Endothelial cell of umbilical vein (primary cell): ENCODE measurements at regions not wholly inside any gene's neighbourhood (a gene's known extent, or its start where the extent isn't known, plus 50 kb on each side); places are given as distances from the start of the nearest gene placed in this dataset.

ENCODE experiments used
- BruUV-seq: library from RNA; stranded (reverse); fragments of 400-500 nt; replicated peaks from 2 replicates; lab custom pipeline; 2021; lab: Mats Ljungman, UMichigan
- CTCF ChIA-PET: fragments of 300-600, 350-600 bp; sonication (Branson Sonifier 250); formaldehyde crosslinking; loops from one replicate; lab custom pipeline; 2021; ENCODE audit warnings: antibody characterized with exemption, inconsistent platforms; lab: Charles Lee
- POLR2A ChIA-PET: fragments of 300-600, 350-600 bp; sonication (Branson Sonifier 250); formaldehyde crosslinking; loops from one replicate; lab custom pipeline; 2021; ENCODE audit warnings: antibody characterized with exemption, inconsistent platforms; lab: Charles Lee
- DNase-seq: peaks from one replicate; pipeline ENCODE4 v3.0.0-alpha.2; 2011; ENCODE audit warnings: low read depth, low spot score
- FAIRE-seq: peaks from 2 replicates; lab custom pipeline; 2011; peaks lifted over from hg19 to GRCh38; lab: Jason Lieb, UNC
- H2AFZ ChIP-seq: 2 replicates; pipeline ENCODE4 v1.6.0; 2012; ENCODE audit warnings: low read depth, low read length, control low read depth, inconsistent platforms
- H3K27ac ChIP-seq: 2 replicates; pipeline ENCODE4 v1.5.1; 2011; ENCODE audit warnings: low read depth, mild to moderate bottlenecking, control low read depth, low read length, moderate library complexity; ENCODE audit not compliant: insufficient read depth
- H3K27me3 ChIP-seq, 2 experiments: 2 replicates each; pipeline versions ENCODE4 v1.6.0 to v1.6.1; 2011; ENCODE audit warnings: low read length in 2 of 2, mixed read lengths in 1 of 2; ENCODE audit not compliant: control insufficient read depth in 2 of 2, insufficient read depth in 2 of 2
- H3K36me3 ChIP-seq, 2 experiments: 2 replicates in 1 of 2; 3 replicates in 1 of 2; pipeline ENCODE4 v1.5.1; 2011; ENCODE audit warnings: low read length in 2 of 2, mild to moderate bottlenecking in 1 of 2, moderate library complexity in 1 of 2; ENCODE audit not compliant: control insufficient read depth in 2 of 2, insufficient read depth in 2 of 2; ENCODE audit errors: extremely low read depth in 1 of 2
- H3K4me1 ChIP-seq: 3 replicates; pipeline ENCODE4 v1.5.1; 2011; ENCODE audit warnings: mild to moderate bottlenecking, low read length; ENCODE audit not compliant: control insufficient read depth, insufficient read depth; ENCODE audit errors: extremely low read depth
- H3K4me2 ChIP-seq: 2 replicates; pipeline ENCODE4 v1.6.1; 2011; ENCODE audit warnings: low read length, control low read depth, mixed read lengths; ENCODE audit not compliant: insufficient read depth
- H3K4me3 ChIP-seq, 3 experiments: fragments of 200-600 bp in 1 of 3; sonication (generic), shearing (Covaris generic) in 1 of 3; replicated peaks in 1 of 3; 2 replicates each; pipeline ENCODE4 v1.5.1; 2011 to 2016; ENCODE audit warnings: control low read depth in 3 of 3, low read length in 3 of 3, mild to moderate bottlenecking in 2 of 3, inconsistent platforms in 1 of 3, low read depth in 1 of 3, moderate library complexity in 1 of 3; ENCODE audit not compliant: insufficient read depth in 1 of 3
- H3K79me2 ChIP-seq: 2 replicates; pipeline ENCODE4 v1.6.0; 2012; ENCODE audit warnings: low read length, inconsistent platforms; ENCODE audit not compliant: control insufficient read depth, insufficient read depth
- H3K9ac ChIP-seq: replicated peaks from 2 replicates; pipeline ENCODE3; 2011; ENCODE audit warnings: low read length, control low read depth; ENCODE audit not compliant: insufficient read depth; ENCODE audit errors: extremely low read depth
- H3K9me1 ChIP-seq: replicated peaks from 3 replicates; pipeline ENCODE4 v1.6.0; 2011; ENCODE audit warnings: mild to moderate bottlenecking, low read length; ENCODE audit not compliant: control insufficient read depth, insufficient read depth; ENCODE audit errors: extremely low read depth
- H3K9me3 ChIP-seq: replicated peaks from 2 replicates; pipeline ENCODE4 v1.5.1; 2012; ENCODE audit warnings: low read length, inconsistent platforms; ENCODE audit not compliant: control insufficient read depth, insufficient read depth
- H4K20me1 ChIP-seq: replicated peaks from 2 replicates; pipeline ENCODE3; 2011; ENCODE audit warnings: mild to moderate bottlenecking, low read length; ENCODE audit not compliant: control insufficient read depth, insufficient read depth; ENCODE audit errors: extremely low read depth
- EZH2 ChIP-seq: IDR thresholded peaks from 2 replicates; pipeline ENCODE4 v1.6.1; 2012; ENCODE audit warnings: borderline replicate concordance, low read depth, mild to moderate bottlenecking, moderate library complexity, low read length, inconsistent platforms; ENCODE audit not compliant: severe bottlenecking
- FOS ChIP-seq: IDR thresholded peaks from 2 replicates; pipeline ENCODE4 v1.6.1; 2011; ENCODE audit warnings: mild to moderate bottlenecking, low read length, moderate library complexity, borderline replicate concordance; ENCODE audit not compliant: insufficient read depth
- GATA2 ChIP-seq: IDR thresholded peaks from 2 replicates; pipeline ENCODE4 v1.7.0; 2011; ENCODE audit warnings: low read depth, mild to moderate bottlenecking, moderate library complexity, mixed read lengths, low read length; ENCODE audit not compliant: insufficient read length, insufficient read depth
- JUN ChIP-seq: IDR thresholded peaks from 2 replicates; pipeline ENCODE4 v1.6.1; 2011; ENCODE audit warnings: borderline replicate concordance, low read depth; ENCODE audit not compliant: insufficient read length, insufficient read depth
- MYC ChIP-seq: IDR thresholded peaks from one replicate; pipeline ENCODE4 v1.6.1; 2011; ENCODE audit warnings: mild to moderate bottlenecking, low read depth, low read length
- POLR2A ChIP-seq: IDR thresholded peaks from 2 replicates; pipeline ENCODE4 v1.6.1; 2012; ENCODE audit warnings: low read depth, mild to moderate bottlenecking, control low read depth, low read length
- POLR2AphosphoS5 ChIP-seq: IDR thresholded peaks from 2 replicates; pipeline ENCODE4 v1.6.1; 2012; ENCODE audit warnings: low read depth, mild to moderate bottlenecking, control low read depth, low read length, moderate library complexity; ENCODE audit not compliant: insufficient read depth
- dilution Hi-C: fragments of 300-500 bp; cut with MboI; formaldehyde crosslinking; loops from one replicate; pipeline ENCODE4 v1.15.0; 2019; ENCODE audit warnings: low sequenced_read_pairs; ENCODE audit not compliant: extremely low pct_ligation_motif_present
- intact Hi-C: fragments of 100-400 bp; cut with micrococcal nuclease; formaldehyde crosslinking; loops from one replicate; pipeline ENCODE4 v1.10.0; 2022
- TF ChIP-seq, protein P1 (sequence below), 2 donors: IDR thresholded peaks; 1 replicate in 1 of 2; 2 replicates in 1 of 2; pipeline ENCODE4 v1.5.1; 2011; ENCODE audit warnings: low read length in 2 of 2, mild to moderate bottlenecking in 2 of 2, moderate library complexity in 2 of 2, control low read depth in 1 of 2, inconsistent platforms in 1 of 2, low read depth in 1 of 2; ENCODE audit not compliant: insufficient read depth in 1 of 2; ENCODE audit errors: extremely low read depth in 1 of 2
- TF ChIP-seq, protein P2 (sequence below): IDR thresholded peaks from 2 replicates; pipeline ENCODE4 v1.6.1; 2011; ENCODE audit not compliant: insufficient read depth, insufficient read length

DNA sequence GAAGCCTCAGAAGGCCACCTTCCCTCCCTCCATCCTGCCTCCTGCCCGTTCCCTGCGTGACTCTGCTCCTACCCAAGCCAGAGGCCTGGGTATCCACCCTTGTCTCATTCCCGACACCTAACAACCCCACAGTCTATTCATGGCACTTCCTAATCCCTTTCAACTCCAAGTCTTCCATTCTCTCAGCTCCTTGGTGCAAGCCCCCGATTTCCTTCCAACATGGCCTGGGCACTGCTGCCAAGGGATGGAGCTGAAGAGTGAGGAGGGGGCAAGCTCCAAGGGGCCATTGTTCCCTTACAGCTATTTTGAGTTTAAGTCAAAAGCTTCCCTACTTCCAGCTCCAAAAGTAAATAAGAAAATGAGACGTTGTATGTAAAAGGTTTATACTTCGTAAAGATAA is 84.8 kb upstream of the ASB18 start:
- Histone ChIP-seq H3K27me3 (no peaks in the 10 kb centered on the region), H3K9me3 (no peaks in the 10 kb centered on the region), H3K27ac (no peak overlapping the region), H3K9me1 (no peaks in the 10 kb centered on the region), H4K20me1 (no peaks in the 10 kb centered on the region), H3K4me3 (no peak overlapping the region), H3K4me1 (no peaks in the 10 kb centered on the region), H3K79me2 (no peaks in the 10 kb centered on the region), H3K9ac (no peak overlapping the region), H3K4me2 (no peak overlapping the region), H3K36me3 (no peaks in the 10 kb centered on the region), H2AFZ (no peak overlapping the region)
- TF ChIP-seq, protein P1, sequence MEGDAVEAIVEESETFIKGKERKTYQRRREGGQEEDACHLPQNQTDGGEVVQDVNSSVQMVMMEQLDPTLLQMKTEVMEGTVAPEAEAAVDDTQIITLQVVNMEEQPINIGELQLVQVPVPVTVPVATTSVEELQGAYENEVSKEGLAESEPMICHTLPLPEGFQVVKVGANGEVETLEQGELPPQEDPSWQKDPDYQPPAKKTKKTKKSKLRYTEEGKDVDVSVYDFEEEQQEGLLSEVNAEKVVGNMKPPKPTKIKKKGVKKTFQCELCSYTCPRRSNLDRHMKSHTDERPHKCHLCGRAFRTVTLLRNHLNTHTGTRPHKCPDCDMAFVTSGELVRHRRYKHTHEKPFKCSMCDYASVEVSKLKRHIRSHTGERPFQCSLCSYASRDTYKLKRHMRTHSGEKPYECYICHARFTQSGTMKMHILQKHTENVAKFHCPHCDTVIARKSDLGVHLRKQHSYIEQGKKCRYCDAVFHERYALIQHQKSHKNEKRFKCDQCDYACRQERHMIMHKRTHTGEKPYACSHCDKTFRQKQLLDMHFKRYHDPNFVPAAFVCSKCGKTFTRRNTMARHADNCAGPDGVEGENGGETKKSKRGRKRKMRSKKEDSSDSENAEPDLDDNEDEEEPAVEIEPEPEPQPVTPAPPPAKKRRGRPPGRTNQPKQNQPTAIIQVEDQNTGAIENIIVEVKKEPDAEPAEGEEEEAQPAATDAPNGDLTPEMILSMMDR (IDR thresholded peaks at IDR 0.05; ENCODE audit: extremely low read depth in 1 of 2, insufficient read depth in 1 of 2, low read depth in 1 of 2, low read length in 2 of 2), result no peak
- no peak for TF ChIP-seq EZH2
- no peak for TF ChIP-seq MYC
- TF ChIP-seq POLR2AphosphoS5, result no peak
- TF ChIP-seq JUN, result no peak
- no peak for TF ChIP-seq GATA2
- TF ChIP-seq, protein P2, sequence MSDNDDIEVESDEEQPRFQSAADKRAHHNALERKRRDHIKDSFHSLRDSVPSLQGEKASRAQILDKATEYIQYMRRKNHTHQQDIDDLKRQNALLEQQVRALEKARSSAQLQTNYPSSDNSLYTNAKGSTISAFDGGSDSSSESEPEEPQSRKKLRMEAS, result no peak
- TF ChIP-seq FOS, result no peak
- no peak for TF ChIP-seq POLR2A
- dilution Hi-C loops, result loop anchor here (10.0 kb wide), 1 partner anchor 716 kb away; no protein-coding TSS in a partner anchor
- ChIA-PET POLR2A (no interaction called here), CTCF (interaction anchor here (0.7 to 7.6 kb wide), 5 partner anchors 14 to 720 kb away, joined by 3 to 67 read pairs (median 4); partner anchors contain the start of gene ACKR3)
- intact Hi-C loops, result no loop called here
- no peak for DNase-seq
- FAIRE-seq, result no peak
- no TSS peak for BruUV-seq
